Upper lobe of right lung (tissue), 1 donor: ENCODE measurements at regions not wholly inside any gene's neighbourhood (a gene's known extent, or its start where the extent isn't known, plus 50 kb on each side); places are given as distances from the start of the nearest gene placed in this dataset.

Experiments used
- ATAC-seq: fragments of 200-7000 bp; cut with Tn5 transposase; one replicate; pipeline ENCODE4 v1.9.1; 2020; ENCODE audit warnings: mild to moderate bottlenecking, moderate library complexity
- DNase-seq: peaks from one replicate; pipeline ENCODE4 v3.0.0-alpha.2; 2020
- H3K27ac ChIP-seq: fragments of 200-600 bp; one replicate; pipeline ENCODE4 v1.8.0; 2022
- H3K27me3 ChIP-seq: fragments of 200-600 bp; one replicate; pipeline ENCODE4 v1.8.0; 2022; ENCODE audit warnings: mild to moderate bottlenecking
- H3K36me3 ChIP-seq: fragments of 200-600 bp; one replicate; pipeline ENCODE4 v1.8.0; 2022
- H3K4me1 ChIP-seq: fragments of 200-600 bp; one replicate; pipeline ENCODE4 v1.8.0; 2022
- H3K4me3 ChIP-seq: fragments of 200-600 bp; one replicate; pipeline ENCODE4 v1.8.0; 2022; ENCODE audit warnings: mild to moderate bottlenecking
- H3K9me3 ChIP-seq: fragments of 200-600 bp; one replicate; pipeline ENCODE4 v1.8.0; 2022
- intact Hi-C: fragments of 100-400 bp; cut with DNase I; formaldehyde crosslinking; loops from one replicate; pipeline ENCODE4 v1.11.0; 2022
- TF ChIP-seq, protein P1 (sequence below): fragments of 200-600 bp; IDR thresholded peaks from one replicate; pipeline ENCODE4 v1.8.0; 2022; ENCODE audit warnings: antibody characterized with exemption
- donor health status: DM: no; HTN: yes; CAD: no; lungs with severe emphysema.

GRCh38 chr4:121266982-121267381 lies 102.9 kb upstream of the TNIP3 start:
- no peak overlapping the region for H3K4me3 ChIP-seq
- no peaks in the 10 kb centered on the region for H3K9me3 ChIP-seq
- H3K27me3 ChIP-seq: no peaks in the 10 kb centered on the region
- no peak overlapping the region for H3K27ac ChIP-seq
- intact Hi-C loops: no loop called here
- no peak for DNase-seq
- no peak for ATAC-seq
- H3K36me3 ChIP-seq: no peaks in the 10 kb centered on the region
- TF ChIP-seq, protein P1, sequence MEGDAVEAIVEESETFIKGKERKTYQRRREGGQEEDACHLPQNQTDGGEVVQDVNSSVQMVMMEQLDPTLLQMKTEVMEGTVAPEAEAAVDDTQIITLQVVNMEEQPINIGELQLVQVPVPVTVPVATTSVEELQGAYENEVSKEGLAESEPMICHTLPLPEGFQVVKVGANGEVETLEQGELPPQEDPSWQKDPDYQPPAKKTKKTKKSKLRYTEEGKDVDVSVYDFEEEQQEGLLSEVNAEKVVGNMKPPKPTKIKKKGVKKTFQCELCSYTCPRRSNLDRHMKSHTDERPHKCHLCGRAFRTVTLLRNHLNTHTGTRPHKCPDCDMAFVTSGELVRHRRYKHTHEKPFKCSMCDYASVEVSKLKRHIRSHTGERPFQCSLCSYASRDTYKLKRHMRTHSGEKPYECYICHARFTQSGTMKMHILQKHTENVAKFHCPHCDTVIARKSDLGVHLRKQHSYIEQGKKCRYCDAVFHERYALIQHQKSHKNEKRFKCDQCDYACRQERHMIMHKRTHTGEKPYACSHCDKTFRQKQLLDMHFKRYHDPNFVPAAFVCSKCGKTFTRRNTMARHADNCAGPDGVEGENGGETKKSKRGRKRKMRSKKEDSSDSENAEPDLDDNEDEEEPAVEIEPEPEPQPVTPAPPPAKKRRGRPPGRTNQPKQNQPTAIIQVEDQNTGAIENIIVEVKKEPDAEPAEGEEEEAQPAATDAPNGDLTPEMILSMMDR: no peak
- no peaks in the 10 kb centered on the region for H3K4me1 ChIP-seq

GRCh38 chr4:121256887-121257466 lies 92.9 kb upstream of the TNIP3 start:
- intact Hi-C loops: loop anchor here (10.0 kb wide), 1 partner anchor 62 kb away; no protein-coding TSS in a partner anchor
- H3K4me3 ChIP-seq: no peak overlapping the region
- DNase-seq (no peak), ATAC-seq (no peak)
- no peaks in the 10 kb centered on the region for H3K9me3 ChIP-seq
- H3K36me3 ChIP-seq: no peaks in the 10 kb centered on the region
- no peaks in the 10 kb centered on the region for H3K27me3 ChIP-seq
- peaks cover 9% of the 10 kb centered on the region for H3K4me1 ChIP-seq
- TF ChIP-seq, protein P1: no peak
- H3K27ac ChIP-seq: no peak overlapping the region

DNA sequence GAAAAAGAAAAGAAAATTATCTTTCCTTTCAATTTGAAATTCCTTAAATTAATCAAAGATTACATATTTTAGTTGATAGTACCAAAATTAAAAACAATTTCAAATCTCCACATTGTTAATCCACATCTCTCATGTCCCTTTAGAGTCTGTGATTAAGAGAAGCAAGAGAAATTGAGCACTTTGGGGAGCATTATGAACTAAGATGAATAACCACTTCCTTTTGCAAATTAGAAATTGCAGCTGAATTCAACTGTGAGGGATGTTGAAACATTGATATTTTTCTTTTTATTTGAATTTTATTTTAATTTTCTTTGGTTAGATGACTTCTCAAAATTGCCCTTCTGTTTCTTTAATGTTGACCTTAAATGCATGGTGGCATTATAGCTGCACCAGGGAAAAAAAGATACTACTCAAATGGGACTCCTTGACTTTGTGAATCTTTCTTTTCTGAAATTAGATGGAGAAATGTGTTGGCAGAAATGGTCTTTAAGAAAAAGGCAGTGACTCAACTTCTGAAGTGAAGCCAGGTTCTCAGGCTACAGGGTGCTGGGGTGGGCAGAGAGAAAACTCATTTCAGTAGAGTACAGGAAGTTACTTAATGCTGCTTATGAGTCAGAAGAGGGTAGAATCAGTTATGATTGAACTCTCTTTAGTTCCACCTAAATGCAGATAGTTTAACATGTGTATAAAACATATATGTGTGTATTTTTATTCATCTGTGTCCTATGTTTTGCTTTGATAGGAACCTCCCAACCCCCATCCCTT lies 92.0 kb upstream of the TNIP3 start:
- peak; percentile 80 for ATAC-seq
- intact Hi-C loops: loop anchor here (10.0 kb wide), 1 partner anchor 61 kb away; no protein-coding TSS in a partner anchor
- Histone ChIP-seq H3K4me1 (peaks cover 9% of the 10 kb centered on the region), H3K36me3 (no peaks in the 10 kb centered on the region), H3K27me3 (no peaks in the 10 kb centered on the region), H3K9me3 (no peaks in the 10 kb centered on the region), H3K27ac (no peak overlapping the region), H3K4me3 (no peak overlapping the region)
- TF ChIP-seq, protein P1: no peak
- DNase-seq: no peak

DNA sequence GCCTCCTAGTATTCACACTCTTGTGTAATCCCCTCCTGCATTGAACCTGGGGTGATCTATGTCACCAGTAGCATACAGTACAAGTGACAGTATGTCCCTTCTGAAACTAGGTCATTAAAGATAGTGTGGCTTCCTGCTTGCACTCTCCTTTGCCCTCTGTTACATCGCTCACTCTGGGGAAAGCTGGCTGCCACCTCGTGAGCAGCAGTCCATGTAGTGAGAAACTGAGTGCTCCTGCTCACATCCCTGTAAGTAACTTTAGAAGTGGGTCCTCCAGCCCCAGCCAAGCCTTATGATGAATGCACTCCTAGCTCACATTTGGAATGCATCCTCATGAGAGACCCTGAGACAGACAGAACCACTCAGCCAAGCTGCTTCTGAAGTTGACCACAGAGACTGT lies 89.8 kb upstream of the TNIP3 start:
- peak; percentile 33 for ATAC-seq
- intact Hi-C loops: loop anchor here (10.0 kb wide), 1 partner anchor 59 kb away; no protein-coding TSS in a partner anchor
- TF ChIP-seq, protein P1: no peak

GRCh38 chr4:121252224-121252806 lies 88.2 kb upstream of the TNIP3 start:
- Histone ChIP-seq H3K4me1 (peaks cover 9% of the 10 kb centered on the region), H3K9me3 (no peaks in the 10 kb centered on the region), H3K27ac (no peak overlapping the region), H3K27me3 (no peaks in the 10 kb centered on the region), H3K4me3 (no peak overlapping the region), H3K36me3 (no peaks in the 10 kb centered on the region)
- TF ChIP-seq, protein P1: peak; percentile 85
- ATAC-seq (peak; percentile 91), DNase-seq (peak; percentile 70)
- intact Hi-C loops: loop anchor here (10.0 kb wide), 1 partner anchor 58 kb away; no protein-coding TSS in a partner anchor

More for the DNA sequence above, 89.8 kb upstream of the TNIP3 start:
- DNase-seq: no peak
- no peaks in the 10 kb centered on the region for H3K36me3 ChIP-seq
- H3K9me3 ChIP-seq: no peaks in the 10 kb centered on the region
- peak overlapping the region; percentile 48 for H3K27ac ChIP-seq
- H3K27me3 ChIP-seq: no peaks in the 10 kb centered on the region
- peaks cover 9% of the 10 kb centered on the region for H3K4me1 ChIP-seq
- no peak overlapping the region for H3K4me3 ChIP-seq
